ENCODE measurements at regions not wholly inside any gene's neighbourhood (a gene's known extent, or its start where the extent isn't known, plus 50 kb on each side); places are given as distances from the start of the nearest gene placed in this dataset.

DNA sequence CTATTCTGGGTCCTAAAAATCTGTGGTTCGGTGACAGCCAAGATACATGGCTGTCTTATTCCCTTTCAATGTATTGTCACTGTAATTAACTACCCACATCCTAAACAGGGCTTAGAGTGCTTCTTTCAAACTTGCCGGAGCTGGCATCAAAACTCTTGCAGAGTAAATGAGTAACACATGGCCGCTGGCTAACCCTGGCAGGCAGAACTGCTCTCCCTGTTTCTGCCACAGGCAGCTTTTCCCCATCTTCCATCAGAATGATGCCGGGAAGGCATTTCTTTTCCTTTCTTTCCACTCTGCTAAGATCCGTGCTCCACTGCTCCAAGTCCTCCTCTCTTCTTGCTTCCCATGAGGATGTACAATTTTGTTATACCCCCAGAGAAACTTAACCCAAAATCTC is 54.8 kb upstream of the PTPRM start:
- TF ChIP-seq CTCF (CRISPR knock-in tag; IDR thresholded peaks at IDR 0.05) (no peak), KLF13 (CRISPR knock-in tag; IDR thresholded peaks at IDR 0.05) (no peak), ESRRA (CRISPR knock-in tag; IDR thresholded peaks at IDR 0.05; ENCODE audit: low read depth) (no peak), XRCC5 (optimal IDR thresholded peaks at IDR 0.05; ENCODE audit: low read length) (no peak)
- TF ChIP-seq, protein P1, sequence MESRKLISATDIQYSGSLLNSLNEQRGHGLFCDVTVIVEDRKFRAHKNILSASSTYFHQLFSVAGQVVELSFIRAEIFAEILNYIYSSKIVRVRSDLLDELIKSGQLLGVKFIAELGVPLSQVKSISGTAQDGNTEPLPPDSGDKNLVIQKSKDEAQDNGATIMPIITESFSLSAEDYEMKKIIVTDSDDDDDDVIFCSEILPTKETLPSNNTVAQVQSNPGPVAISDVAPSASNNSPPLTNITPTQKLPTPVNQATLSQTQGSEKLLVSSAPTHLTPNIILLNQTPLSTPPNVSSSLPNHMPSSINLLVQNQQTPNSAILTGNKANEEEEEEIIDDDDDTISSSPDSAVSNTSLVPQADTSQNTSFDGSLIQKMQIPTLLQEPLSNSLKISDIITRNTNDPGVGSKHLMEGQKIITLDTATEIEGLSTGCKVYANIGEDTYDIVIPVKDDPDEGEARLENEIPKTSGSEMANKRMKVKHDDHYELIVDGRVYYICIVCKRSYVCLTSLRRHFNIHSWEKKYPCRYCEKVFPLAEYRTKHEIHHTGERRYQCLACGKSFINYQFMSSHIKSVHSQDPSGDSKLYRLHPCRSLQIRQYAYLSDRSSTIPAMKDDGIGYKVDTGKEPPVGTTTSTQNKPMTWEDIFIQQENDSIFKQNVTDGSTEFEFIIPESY (CRISPR knock-in tag; IDR thresholded peaks at IDR 0.05) = no peak
- TF ChIP-seq, protein P2, sequence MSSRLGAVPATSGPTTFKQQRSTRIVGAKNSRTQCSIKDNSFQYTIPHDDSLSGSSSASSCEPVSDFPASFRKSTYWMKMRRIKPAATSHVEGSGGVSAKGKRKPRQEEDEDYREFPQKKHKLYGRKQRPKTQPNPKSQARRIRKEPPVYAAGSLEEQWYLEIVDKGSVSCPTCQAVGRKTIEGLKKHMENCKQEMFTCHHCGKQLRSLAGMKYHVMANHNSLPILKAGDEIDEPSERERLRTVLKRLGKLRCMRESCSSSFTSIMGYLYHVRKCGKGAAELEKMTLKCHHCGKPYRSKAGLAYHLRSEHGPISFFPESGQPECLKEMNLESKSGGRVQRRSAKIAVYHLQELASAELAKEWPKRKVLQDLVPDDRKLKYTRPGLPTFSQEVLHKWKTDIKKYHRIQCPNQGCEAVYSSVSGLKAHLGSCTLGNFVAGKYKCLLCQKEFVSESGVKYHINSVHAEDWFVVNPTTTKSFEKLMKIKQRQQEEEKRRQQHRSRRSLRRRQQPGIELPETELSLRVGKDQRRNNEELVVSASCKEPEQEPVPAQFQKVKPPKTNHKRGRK (CRISPR knock-in tag; IDR thresholded peaks at IDR 0.05) = no peak
- TF ChIP-seq, protein P3, sequence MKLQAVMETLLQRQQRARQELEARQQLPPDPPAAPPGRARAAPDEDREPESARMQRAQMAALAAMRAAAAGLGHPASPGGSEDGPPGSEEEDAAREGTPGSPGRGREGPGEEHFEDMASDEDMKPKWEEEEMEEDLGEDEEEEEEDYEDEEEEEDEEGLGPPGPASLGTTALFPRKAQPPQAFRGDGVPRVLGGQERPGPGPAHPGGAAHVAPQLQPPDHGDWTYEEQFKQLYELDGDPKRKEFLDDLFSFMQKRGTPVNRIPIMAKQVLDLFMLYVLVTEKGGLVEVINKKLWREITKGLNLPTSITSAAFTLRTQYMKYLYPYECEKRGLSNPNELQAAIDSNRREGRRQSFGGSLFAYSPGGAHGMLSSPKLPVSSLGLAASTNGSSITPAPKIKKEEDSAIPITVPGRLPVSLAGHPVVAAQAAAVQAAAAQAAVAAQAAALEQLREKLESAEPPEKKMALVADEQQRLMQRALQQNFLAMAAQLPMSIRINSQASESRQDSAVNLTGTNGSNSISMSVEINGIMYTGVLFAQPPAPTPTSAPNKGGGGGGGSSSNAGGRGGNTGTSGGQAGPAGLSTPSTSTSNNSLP (IDR thresholded peaks at IDR 0.05; ENCODE audit: low read depth, low read length) = no peak
